Thoracic aorta (tissue), 2 donors: ENCODE measurements at regions not wholly inside any gene's neighbourhood (a gene's known extent, or its start where the extent isn't known, plus 50 kb on each side); places are given as distances from the start of the nearest gene placed in this dataset.

Experiments used
- ATAC-seq: fragments of 150-250 bp; one replicate; pipeline ENCODE4 v1.8.0; 2017; ENCODE audit warnings: low read depth; ENCODE audit not compliant: insufficient number of reproducible peaks, low FRiP score
- DNase-seq: peaks from one replicate; pipeline ENCODE4 v3.0.0-alpha.2; 2020; ENCODE audit warnings: low spot score
- H3K27ac ChIP-seq, 2 donors: fragments of 200-600 bp; sonication (generic); 1 replicate in 1 of 2; 2 replicates in 1 of 2; pipeline ENCODE4 v1.5.1; 2016; ENCODE audit warnings: mild to moderate bottlenecking in 2 of 2, moderate library complexity in 2 of 2
- H3K27me3 ChIP-seq: fragments of 200-600 bp; sonication (generic); replicated peaks from 2 replicates; pipeline ENCODE4 v1.6.0; 2016; ENCODE audit warnings: mild to moderate bottlenecking; ENCODE audit not compliant: insufficient read depth
- H3K36me3 ChIP-seq: fragments of 200-600 bp; sonication (generic); one replicate; pipeline ENCODE4 v1.5.1; 2016
- H3K4me1 ChIP-seq, 2 donors: fragments of 200-600 bp; sonication (generic); 1 replicate in 1 of 2; 2 replicates in 1 of 2; pipeline versions ENCODE4 v1.5.1 to v1.6.0; 2016; ENCODE audit warnings: low read depth in 2 of 2, mild to moderate bottlenecking in 1 of 2; ENCODE audit not compliant: control insufficient read depth in 1 of 2
- H3K4me3 ChIP-seq: fragments of 200-600 bp; sonication (generic); 2 replicates; pipeline ENCODE4 v1.5.1; 2016; ENCODE audit warnings: mild to moderate bottlenecking
- H3K9me3 ChIP-seq: fragments of 200-600 bp; sonication (generic); 2 replicates; pipeline ENCODE4 v1.5.1; 2016
- TF ChIP-seq, protein P1 (sequence below): fragments of 200-600 bp; sonication (generic); IDR thresholded peaks from one replicate; pipeline ENCODE4 v1.5.1; 2019; ENCODE audit warnings: antibody characterized with exemption

DNA sequence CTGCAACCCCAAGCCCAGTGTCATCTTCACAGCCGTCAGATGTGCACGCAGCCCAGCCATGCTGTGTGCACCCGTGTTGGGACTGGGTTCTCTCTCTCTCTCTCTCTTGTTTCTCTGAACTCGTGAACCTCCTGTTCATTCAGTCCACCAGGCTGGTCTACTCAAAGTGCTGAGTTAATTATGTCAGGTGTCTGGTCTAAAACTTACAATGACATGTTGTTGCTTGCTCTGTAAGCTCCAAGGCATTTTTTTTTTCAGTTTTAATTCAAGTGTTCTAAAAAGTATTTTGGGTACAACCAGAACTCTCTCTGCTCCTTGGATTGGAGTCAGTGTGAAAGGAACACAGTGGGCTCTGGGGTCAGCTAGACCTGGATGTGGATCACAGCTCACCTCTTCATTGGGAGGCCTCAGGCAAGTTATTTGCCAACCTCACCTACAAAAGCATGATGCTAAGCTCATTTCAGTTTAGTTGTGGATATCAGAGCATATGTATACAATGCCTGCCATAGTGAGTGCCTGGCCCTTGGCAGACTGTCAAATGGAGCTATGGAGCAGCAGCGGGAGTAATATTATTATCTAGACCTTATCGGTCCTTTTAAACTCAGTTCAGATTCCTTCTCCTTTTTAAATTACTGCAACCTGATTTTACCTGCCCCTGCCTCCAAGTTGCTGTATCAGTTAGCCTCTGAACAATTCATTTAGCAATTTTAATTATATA is 59.5 kb downstream of the PLEKHG1 start:
- no peaks in the 10 kb centered on the region for H3K9me3 ChIP-seq
- H3K4me1 ChIP-seq = no peaks in the 10 kb centered on the region
- TF ChIP-seq, protein P1, sequence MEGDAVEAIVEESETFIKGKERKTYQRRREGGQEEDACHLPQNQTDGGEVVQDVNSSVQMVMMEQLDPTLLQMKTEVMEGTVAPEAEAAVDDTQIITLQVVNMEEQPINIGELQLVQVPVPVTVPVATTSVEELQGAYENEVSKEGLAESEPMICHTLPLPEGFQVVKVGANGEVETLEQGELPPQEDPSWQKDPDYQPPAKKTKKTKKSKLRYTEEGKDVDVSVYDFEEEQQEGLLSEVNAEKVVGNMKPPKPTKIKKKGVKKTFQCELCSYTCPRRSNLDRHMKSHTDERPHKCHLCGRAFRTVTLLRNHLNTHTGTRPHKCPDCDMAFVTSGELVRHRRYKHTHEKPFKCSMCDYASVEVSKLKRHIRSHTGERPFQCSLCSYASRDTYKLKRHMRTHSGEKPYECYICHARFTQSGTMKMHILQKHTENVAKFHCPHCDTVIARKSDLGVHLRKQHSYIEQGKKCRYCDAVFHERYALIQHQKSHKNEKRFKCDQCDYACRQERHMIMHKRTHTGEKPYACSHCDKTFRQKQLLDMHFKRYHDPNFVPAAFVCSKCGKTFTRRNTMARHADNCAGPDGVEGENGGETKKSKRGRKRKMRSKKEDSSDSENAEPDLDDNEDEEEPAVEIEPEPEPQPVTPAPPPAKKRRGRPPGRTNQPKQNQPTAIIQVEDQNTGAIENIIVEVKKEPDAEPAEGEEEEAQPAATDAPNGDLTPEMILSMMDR = no peak
- no peak overlapping the region for H3K4me3 ChIP-seq
- H3K27ac ChIP-seq = no peak overlapping the region
- no peaks in the 10 kb centered on the region for H3K36me3 ChIP-seq
- DNase-seq = no peak
- no peaks in the 10 kb centered on the region for H3K27me3 ChIP-seq
- no peak for ATAC-seq

DNA sequence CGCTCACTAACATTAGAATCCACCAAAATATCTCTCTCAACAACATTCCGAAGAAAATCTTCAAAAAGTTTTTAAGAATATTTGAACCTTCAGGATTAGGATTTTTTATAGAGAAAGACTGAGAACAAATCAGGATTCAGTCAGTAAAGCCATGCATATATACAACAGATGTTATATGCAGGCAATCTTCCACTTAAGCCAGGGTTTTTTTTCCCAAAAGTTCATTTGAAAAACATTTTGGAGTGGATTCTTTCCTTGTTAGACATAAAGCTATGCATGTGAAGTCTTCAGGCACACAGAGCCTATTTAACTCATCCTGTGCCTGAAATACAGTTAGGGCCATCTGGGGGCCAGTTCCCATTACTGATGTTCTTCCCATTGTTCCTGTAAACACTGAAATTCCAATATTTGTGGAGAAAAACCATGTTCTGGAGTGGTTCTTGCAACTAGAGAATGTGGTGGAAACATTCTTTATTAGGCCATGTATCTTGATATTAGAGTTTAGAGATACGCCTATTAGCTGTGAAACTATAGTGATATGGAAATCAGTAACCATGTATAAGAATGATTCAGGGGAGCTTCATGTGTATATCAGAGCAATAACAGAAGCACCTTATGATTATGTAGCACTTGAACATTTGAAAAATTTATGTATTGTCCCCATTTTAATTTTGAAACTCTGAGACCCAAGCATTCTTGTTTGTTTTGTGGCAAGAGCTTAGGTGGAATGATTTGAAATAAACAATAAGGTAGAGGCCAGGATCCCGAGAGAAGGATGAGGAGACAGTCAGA is 61.7 kb downstream of the PLEKHG1 start:
- TF ChIP-seq, protein P1 = no peak
- Histone ChIP-seq H3K9me3 (no peaks in the 10 kb centered on the region), H3K4me3 (no peak overlapping the region), H3K36me3 (no peaks in the 10 kb centered on the region), H3K27me3 (no peaks in the 10 kb centered on the region), H3K4me1 (peaks cover 3 to 8% of the 10 kb centered on the region in 2 donors), H3K27ac (no peak overlapping the region)
- no peak for DNase-seq
- ATAC-seq = no peak

DNA sequence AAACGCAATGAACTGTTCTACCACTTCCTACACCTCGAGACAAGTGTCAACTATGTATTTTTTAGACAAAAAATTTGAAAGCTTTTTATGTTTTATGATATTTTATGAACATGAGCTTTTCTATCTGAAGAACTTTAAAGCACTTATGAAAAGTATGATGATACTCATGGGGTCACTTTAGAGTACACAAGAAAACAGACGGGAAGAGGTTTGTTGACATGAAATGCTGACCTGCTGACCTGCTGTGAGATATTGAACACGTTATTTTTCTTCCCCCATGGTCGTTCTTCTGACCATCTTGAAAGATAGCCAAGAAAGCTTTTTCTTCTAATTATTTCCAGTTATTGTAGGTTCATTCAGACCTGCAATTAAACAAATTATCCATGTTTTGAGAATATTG is 63.1 kb downstream of the PLEKHG1 start:
- TF ChIP-seq, protein P1 = no peak
- Histone ChIP-seq H3K27me3 (no peaks in the 10 kb centered on the region), H3K36me3 (no peaks in the 10 kb centered on the region), H3K4me1 (peaks cover 6 to 12% of the 10 kb centered on the region in 2 donors), H3K27ac (no peak overlapping the region), H3K4me3 (no peak overlapping the region), H3K9me3 (no peaks in the 10 kb centered on the region)
- ATAC-seq (no peak), DNase-seq (no peak)

DNA sequence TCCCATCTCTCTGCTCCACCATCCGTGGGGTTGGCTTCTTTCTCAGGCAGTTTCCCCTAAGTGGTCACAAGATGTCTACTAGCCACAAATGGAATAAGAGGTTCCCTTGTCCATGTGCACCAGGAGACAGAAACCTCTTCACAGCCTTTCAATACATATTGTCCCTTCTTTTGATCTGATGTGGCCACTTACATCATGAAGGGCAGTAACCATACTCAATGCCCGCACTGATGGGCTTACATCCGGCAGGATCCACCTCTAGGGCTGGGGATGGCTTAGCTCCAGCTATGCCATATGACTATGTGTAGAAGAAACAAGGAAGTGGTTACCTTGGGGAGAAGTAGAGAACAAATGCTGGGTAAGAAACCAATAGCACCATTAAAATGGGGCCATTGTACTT is 64.4 kb downstream of the PLEKHG1 start:
- TF ChIP-seq, protein P1 = no peak
- ATAC-seq (no peak), DNase-seq (no peak)
- no peak overlapping the region for H3K4me3 ChIP-seq
- H3K4me1 ChIP-seq = peaks cover 12 to 25% of the 10 kb centered on the region in 2 donors
- H3K27ac ChIP-seq = no peak overlapping the region
- no peaks in the 10 kb centered on the region for H3K9me3 ChIP-seq
- H3K36me3 ChIP-seq = no peaks in the 10 kb centered on the region
- no peaks in the 10 kb centered on the region for H3K27me3 ChIP-seq

DNA sequence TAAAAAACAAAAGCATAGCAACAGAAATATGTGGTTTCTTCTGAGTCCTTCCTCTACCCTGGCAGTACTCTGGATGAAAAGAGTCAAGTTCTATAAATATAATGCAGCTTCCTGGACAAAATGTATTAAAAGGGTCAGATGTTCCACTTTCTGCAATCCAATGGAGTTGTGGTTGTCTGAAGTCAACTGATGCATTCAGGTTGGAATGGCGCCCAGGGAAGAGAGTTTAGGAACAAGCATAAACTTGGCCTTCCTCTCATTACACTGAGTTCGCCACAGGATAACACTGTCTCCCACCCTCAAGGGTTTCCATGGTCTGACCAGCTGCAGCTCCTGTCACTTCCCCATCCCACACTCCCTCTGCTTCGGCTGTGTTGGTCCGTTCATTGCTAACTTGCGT is 66.4 kb downstream of the PLEKHG1 start:
- Histone ChIP-seq H3K4me1 (peaks cover 14 to 32% of the 10 kb centered on the region in 2 donors), H3K27ac (no peak overlapping the region), H3K27me3 (no peaks in the 10 kb centered on the region), H3K9me3 (no peaks in the 10 kb centered on the region), H3K36me3 (no peaks in the 10 kb centered on the region), H3K4me3 (no peak overlapping the region)
- TF ChIP-seq, protein P1 = no peak
- no peak for ATAC-seq
- DNase-seq = no peak
